AG08395 (cell line): ENCODE measurements at regions not wholly inside any gene's neighbourhood (a gene's known extent, or its start where the extent isn't known, plus 50 kb on each side); places are given as distances from the start of the nearest gene placed in this dataset.

Source experiments
- DNase-seq: peaks from one replicate; pipeline ENCODE4 v3.0.0; 2012; ENCODE audit warnings: mixed read lengths, low spot score

GRCh38 chr1:73953586-73953985, 244.4 kb downstream of the LRRIQ3 start:
- no peak for DNase-seq

DNA sequence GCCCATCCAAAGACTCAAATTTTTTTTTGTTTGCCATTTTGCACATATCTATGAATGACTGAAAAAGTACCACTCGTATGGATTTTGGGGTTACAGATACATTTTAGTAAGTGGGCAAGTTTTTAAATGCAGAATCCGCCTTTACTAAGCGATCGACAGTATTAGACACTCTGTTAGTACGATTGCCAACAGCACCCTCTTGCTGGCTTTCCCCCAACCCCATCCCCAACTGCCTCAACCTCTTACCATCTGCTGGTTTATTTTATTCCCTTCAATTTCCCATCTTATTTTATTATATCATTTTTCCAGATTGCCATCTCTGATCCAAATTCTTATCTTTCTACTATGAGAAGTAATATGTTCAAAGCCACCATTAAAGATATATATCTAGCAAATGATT, 244.8 kb downstream of the LRRIQ3 start:
- DNase-seq = no peak

- no peak for DNase-seq
Measured at GRCh38 chr1:73948055-73948454, 249.9 kb downstream of the LRRIQ3 start.

DNA sequence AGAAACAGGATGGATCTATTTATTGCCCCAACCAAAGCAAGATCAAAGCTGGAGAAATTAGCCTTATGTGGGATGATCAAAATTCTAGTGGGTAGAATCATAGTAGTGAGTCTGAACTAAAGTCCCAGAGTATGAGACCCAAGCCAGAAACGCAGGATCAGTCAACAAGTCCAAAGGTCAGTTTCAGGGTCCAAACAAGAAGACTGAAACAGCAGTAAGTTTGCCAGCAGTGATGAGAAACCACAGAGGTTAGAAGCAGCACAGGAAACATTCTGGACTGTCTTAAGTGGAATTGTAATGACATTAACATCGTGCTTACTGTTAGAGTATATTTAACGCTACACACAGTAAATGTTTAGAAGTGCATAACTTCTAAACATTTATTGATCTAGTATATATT, 251.0 kb downstream of the LRRIQ3 start:
- DNase-seq = no peak

DNA sequence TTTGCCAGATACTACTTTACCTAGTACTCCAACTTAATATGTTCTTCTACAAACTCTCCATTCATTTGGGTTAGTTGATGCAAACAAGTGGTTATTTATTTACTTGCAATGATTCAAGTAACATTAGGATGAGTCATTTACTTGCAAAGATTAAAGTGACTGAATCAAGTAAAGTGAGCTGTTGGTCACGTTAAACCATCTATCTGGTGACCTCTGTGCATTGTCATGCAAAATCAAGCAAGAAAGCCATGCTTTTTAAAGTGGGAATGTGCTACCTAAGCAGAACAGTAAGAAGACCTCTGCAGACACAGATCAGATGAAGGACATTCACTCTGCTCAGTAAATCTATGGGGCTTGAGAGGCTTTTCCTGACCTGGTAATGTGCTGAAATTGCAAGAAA, 254.7 kb downstream of the LRRIQ3 start:
- no peak for DNase-seq

- no peak for DNase-seq
Measured at GRCh38 chr1:73930293-73930692, 267.7 kb downstream of the LRRIQ3 start.

DNA sequence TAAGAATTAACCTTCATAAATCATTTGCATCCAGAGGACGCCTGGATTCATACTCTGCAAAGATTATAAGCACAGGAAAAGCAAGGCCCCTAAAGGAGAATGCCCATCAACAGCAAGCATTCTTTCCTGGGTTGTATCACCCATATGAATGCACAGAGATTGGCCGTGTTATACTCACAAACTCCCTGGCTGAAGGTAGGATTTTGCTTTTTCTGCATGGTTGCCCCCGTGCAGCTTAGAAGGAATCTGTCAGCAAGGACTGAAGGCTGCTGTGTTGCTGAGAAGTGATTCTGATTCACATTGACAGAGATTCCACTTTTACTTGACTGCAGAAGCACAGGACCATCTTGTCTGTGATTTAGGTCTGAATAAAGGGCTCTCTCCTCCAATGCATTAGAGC, 283.0 kb downstream of the LRRIQ3 start:
- DNase-seq = no peak

GRCh38 chr1:73913025-73913424, 285.0 kb downstream of the LRRIQ3 start:
- DNase-seq = no peak

GRCh38 chr1:73911849-73912248, 286.1 kb downstream of the LRRIQ3 start:
- no peak for DNase-seq

DNA sequence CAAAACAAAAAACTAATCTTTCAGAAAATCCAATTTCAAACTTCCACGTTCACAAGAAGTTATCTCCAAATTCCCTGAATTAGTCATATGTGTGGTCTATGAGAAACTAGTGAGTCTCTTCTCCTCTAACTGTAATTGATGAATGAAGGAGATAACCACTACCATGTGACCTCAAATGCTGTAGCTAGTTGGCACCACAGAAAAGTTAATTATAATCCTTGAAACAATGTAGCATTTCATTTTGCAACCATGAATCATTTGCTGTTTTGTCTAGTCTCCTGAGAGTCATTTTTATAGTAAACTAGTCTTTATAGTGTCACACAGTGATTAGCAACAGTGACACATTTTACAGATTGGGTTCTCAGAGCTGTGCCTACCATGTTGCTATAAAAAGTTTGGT, 287.5 kb downstream of the LRRIQ3 start:
- DNase-seq = peak; percentile 37

- no peak for DNase-seq
Measured at GRCh38 chr1:73910062-73910461, 287.9 kb downstream of the LRRIQ3 start.

GRCh38 chr1:73909043-73909562, 288.9 kb downstream of the LRRIQ3 start:
- DNase-seq = no peak

DNA sequence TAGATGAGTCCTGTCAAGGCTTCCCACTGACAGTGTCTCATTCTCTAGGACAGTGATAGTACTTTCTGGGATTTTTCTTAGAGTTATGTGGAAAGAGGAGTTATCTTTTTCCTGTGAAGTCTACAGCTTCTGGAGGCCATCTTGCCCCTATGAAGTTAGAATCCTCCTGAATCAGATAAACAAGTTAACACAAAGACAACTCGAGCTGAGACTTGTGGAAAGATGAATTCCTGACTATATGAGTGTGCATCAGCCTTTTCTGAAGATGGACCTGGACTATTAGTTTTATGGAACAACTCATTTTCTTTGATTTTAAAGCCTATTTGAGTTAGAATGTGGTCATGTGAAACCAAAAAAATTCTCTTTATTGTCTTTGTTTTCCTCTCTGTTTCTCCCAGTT, 290.9 kb downstream of the LRRIQ3 start:
- no peak for DNase-seq

- DNase-seq = no peak
Measured at GRCh38 chr1:73903092-73903491, 294.9 kb downstream of the LRRIQ3 start.

- no peak for DNase-seq
Measured at GRCh38 chr1:73901738-73902137, 296.2 kb downstream of the LRRIQ3 start.

GRCh38 chr1:73899311-73899710, 298.7 kb downstream of the LRRIQ3 start:
- no peak for DNase-seq

DNA sequence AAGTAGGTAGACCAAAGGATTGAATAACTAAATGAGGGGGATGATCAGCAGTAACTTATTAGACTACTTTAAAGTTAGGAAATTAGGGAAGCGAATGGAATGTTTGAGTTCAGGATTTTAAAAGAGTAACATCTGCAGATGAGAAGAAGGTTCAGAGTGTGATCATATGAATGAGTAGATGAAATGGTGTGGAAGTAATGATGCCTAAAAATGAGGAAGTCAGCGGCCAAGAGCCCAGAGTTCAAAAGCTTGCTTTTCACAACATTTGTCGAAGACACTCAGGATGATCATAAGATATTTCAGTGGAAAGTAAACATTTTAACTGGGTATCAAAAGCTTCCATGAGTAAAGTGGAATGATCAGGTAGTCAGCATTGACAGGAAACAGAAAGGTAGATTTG, 299.4 kb downstream of the LRRIQ3 start:
- DNase-seq = no peak

- DNase-seq = no peak
Measured at GRCh38 chr1:73887412-73887811, 310.6 kb downstream of the LRRIQ3 start.

DNA sequence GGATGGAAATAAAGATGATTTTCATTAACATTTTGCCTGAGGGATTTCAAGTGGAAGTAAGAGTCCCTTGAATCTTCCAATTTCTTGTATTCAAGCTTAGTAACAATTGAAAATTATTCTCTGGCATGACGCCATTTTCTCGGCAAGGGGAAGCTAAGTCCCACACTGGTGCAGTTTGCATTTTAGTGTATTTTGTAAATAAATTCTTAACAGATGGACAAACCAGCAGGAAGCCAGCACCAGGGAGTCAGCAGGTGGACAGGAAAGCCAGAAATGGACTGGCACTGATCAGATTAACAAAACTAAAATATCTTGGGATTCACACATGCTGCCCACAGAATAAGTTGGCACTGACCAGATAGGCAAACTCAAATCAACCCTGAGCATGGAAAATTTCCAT, 311.3 kb downstream of the LRRIQ3 start:
- no peak for DNase-seq

- DNase-seq = no peak
Measured at GRCh38 chr1:73874806-73875205, 323.2 kb downstream of the LRRIQ3 start.

DNA sequence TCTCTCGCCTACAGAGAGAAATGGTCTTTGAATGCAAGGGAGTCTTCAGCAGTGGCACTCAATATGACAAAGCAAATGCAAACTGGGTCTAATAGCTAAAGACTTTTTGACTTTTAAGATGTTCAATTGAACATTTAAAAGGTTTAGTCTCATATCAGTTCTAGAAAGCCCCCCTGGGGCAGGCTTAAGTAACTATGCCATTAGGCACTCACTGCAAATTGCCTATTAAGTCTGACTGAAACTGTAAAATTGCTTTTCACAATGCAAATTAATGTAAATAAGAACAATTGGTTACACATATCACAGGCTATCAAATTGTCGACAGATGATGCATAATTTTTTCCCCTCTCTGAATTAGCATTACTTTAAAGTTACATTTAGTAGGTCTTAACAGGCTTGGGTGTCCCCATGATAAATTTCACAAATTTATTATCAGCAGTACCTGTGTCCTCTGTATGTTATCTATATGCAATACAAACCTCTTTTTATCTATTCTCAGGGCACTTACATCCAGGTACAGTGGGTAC, 329.1 kb downstream of the LRRIQ3 start:
- no peak for DNase-seq

- no peak for DNase-seq
Measured at GRCh38 chr1:73862355-73862754, 335.6 kb downstream of the LRRIQ3 start.

DNA sequence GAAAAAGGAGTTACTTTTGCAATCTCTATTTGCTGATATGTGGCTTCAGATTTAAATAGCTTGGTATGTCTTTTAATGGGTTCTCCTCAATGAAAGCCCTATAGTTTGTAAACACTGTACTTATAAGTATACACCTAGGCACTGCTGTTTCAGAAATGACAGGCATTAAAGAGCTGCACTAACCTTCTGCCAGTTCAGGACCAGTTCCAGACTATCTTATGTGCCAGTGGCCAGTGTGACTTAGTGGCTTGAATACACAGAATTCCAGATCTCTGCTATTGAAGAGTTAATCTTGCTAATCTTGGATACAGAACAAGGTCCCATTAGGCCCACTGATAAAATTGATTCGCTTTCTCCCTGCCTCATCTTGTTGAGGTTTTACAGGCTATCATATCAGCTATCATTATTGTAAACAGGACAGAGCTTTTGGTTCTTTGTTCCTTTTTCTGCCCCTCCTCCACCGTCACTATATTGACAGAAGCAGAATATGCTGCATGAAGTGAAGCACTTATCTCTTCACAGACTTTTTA, 337.5 kb downstream of the LRRIQ3 start:
- no peak for DNase-seq

- peak; percentile 15 for DNase-seq
Measured at GRCh38 chr1:73859227-73859626, 338.7 kb downstream of the LRRIQ3 start.
